GM21515 (cell line): ENCODE measurements at regions not wholly inside any gene's neighbourhood (a gene's known extent, or its start where the extent isn't known, plus 50 kb on each side); places are given as distances from the start of the nearest gene placed in this dataset.
"Not testable (repeated sequence)": the region's sequence is repeated elsewhere in the genome, so short reads cannot be mapped to it uniquely, and the experiment has no call there.

ENCODE experiments used
- ATAC-seq: cut with Tn5 transposase; IDR thresholded peaks from one replicate; pipeline ENCODE4 v1.9.1; 2021; ENCODE audit not compliant: unreplicated experiment

- no peak for ATAC-seq
Observed at GRCh38 chr7:81441750-81442149, 328.1 kb downstream of the HGF start.

- no peak for ATAC-seq
Observed at GRCh38 chr7:81439591-81439990, 330.3 kb downstream of the HGF start.

DNA sequence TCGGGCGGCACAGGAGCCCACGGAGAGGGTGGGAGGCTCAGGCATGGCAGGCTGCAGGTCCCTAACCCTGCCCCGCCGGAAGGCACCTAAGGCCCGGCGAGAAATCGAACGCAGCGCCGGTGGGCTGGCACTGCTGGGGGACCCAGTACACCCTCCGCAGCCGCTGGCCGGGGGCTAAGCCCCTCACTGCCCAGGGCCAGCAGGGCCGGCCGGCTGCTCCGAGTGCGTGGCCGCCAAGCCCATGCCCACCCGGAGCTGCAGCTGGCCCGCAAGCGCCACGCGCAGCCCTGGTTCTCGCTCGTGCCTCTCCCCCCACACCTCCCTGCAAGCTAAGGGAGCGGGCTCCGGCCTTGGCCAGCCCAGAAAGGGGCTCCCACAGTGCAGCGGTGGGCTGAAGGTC, 332.7 kb downstream of the HGF start:
- not testable (repeated sequence) for ATAC-seq

GRCh38 chr7:81433692-81434331, 336.0 kb downstream of the HGF start:
- no peak for ATAC-seq

DNA sequence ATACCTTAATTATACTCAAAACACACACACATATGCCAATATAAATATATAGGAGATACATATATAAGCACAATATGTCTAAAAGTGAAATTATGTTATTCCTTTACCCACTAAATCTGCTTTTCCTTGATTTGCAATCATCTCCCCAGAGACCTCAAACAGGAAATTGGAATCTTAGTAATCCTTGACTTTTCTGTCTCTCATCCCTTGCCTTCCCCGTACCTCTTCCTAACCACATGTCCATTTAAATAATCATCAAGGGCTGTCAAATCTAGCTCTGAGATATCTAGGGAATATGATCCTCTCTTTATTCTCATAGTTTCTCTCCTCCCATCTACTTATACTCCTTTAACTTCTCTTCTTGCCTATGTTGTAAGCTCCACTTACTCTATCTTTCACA, 336.6 kb downstream of the HGF start:
- no peak for ATAC-seq

GRCh38 chr7:81430761-81431160, 339.1 kb downstream of the HGF start:
- no peak for ATAC-seq

- ATAC-seq = no peak
Observed at GRCh38 chr7:81430150-81430549, 339.7 kb downstream of the HGF start.

DNA sequence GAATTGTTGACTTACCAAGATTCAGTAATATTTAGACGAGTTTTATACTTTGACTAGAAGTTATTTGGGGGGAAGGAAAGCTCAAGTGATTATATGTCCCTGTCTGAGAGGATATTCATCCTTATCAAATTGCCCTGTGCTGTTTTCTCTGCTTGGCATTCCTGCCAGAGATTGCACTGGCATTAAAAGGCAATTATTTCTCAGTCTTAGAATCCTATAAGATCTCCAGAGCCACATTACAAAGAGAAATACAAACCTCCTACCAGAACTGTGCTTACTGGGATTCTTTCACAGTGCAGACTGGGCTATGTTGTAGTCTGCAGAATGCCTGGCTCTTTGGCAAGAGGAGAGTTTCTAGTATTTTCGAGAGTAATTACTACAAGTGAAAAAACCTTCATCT, 342.4 kb downstream of the HGF start:
- no peak for ATAC-seq

DNA sequence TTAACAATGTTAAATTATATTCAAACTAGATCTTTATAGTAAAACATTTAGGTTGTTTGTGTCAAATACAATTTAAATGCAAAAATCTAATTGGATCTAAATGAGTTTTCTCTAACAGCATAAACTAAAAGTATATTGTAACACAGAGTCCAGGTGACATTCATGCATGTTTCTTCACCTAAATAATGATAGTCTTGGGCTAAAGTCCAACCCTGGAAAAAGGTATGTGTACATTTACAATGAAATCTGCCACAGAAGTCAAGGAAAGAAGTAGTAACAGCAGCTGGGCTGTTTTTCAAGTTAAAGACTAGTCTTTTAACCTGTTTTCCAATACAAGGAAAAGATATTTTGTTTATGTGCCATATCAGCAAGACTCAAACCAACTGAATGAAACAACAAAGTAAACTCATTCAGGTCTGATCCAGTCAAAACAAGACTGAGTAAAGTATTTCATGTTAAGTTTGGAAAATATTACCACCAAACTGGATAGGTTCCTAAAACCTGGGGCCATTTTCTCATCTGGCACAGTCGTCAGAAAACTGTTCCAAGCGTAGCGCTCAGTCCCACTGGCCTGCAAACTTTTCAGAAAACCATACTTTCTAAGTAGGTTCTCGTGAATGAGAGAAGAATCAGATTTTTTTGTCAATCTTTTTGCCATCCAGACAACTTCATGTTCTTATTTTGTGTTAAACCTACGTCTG, 349.2 kb downstream of the HGF start:
- ATAC-seq = no peak

DNA sequence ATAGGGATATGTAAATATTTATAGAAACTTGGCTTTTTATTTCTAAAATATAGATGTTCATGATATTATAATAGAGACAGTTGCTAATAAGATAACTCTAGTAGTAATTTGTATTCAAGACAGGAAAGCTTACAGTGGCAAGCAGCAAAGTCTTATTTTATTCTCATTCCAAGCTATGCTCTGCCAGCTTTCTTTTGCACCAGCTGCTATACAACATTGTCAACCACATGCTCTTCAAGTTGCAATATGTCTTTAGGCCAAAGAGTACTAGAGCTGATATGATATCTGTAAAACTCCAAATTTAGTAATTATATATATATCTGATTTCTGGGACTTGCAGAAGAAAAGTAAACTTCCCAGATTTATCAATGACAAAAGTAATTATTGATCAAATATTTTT, 350.1 kb downstream of the HGF start:
- no peak for ATAC-seq

DNA sequence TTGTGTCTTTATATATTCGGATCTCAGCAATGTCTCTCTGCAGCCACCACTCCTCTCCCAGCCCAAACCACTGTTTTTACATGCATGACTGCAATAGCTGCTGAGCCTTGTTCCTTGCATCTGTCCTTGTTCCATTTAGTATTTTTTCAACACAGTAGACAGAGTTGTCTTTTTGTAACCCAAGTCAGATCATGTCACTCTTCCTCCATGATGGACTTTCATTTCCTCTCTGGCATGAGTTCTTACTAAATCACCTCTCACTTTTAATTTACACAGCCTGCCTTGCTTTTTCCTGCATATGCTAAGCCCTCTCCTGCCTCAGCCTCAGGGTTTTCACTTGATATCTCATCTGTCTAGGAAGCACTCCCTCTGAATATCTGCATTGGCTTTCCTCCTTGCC, 353.2 kb downstream of the HGF start:
- no peak for ATAC-seq

GRCh38 chr7:81415181-81415580, 354.7 kb downstream of the HGF start:
- ATAC-seq = no peak

- no peak for ATAC-seq
Observed at GRCh38 chr7:81414411-81414810, 355.4 kb downstream of the HGF start.

DNA sequence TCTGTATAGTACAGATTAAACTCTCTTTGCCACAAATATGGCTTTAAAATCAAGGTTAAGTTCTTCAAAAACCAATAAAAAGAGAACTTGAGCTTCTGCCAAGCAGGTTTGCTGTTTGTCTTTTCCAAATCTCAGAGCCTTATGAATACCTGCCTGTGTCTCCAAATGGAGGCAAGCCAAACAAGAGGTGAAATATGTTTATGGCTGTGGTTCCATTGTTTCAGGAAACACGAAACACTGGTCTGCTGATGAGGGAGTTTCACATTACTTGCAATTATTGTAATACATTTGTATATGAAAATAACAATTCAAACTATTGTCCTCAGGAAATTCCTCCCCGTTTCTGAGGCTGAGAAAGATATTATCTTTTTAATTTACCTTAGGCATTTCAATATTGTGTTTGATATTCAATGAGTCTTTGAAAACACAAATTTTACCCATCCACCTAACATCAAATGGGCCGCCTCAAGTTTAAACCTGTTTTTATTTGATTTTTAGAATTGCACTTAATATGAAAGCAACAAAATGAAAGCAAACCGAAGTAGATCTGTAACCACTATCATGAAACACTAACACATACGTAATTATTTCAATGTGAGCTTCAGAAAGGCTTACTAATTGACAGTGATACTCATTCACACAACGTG, 359.3 kb downstream of the HGF start:
- ATAC-seq = no peak

GRCh38 chr7:81408728-81409127, 361.1 kb downstream of the HGF start:
- no peak for ATAC-seq

- no peak for ATAC-seq
Observed at GRCh38 chr7:81407094-81407493, 362.8 kb downstream of the HGF start.

DNA sequence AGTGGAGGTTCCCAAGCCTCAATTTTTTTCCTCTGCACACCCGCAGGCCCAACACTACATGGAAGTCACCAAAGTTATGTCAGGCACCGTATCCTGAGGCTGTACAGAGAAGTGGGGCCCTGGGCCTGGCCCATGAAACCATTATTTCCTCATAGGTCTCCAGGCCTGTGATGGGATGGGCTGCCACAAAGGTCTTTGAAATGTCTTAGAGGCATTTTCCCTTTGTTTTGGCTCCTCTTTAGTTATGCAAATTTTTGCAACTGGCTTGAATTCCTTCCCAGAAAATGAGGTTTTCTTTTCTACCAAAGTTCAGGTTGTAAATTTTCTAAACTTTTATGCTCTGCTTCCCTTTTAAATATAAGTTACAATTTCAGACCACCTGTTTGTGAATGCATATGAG, 365.2 kb downstream of the HGF start:
- no peak for ATAC-seq

DNA sequence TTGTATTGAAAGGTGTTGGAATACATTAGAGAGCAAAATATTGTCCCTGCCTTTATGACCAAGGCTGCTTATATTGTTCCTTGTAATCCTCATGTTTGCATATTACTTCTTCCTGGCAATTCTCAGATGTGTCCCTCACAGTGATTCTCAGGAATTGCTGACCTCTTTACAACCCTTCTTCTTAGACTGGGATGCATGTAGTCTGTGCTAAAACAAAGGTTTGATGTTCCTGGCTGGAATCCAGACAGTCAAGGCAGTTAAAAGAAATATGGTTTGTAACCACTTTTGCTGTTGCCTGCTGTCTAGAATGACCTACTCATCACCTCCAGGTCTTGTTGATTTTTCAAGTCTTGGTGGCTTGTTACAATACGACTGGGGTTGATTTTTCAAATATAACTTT, 367.6 kb downstream of the HGF start:
- no peak for ATAC-seq

- ATAC-seq = no peak
Observed at GRCh38 chr7:81399471-81399870, 370.4 kb downstream of the HGF start.

- ATAC-seq = no peak
Observed at GRCh38 chr7:81394029-81394428, 375.8 kb downstream of the HGF start.

DNA sequence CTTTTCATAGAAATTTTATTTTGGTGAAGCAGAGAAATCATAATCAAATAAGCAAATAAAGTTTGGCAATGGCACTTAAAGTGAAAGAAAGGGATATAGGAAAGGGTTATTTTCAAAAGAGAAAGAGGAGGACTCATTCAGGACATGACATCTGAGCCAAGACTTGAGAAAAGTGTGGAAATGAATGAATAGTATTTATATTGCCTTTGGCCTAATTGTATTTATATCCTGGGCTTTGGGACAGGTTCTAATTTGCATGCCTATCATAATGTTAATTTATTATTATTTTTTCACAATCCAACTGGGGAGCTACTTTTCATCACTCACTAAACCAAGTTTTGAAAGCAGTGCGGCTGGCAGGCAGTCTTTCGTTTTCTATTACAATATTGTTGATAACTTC, 376.8 kb downstream of the HGF start:
- no peak for ATAC-seq

DNA sequence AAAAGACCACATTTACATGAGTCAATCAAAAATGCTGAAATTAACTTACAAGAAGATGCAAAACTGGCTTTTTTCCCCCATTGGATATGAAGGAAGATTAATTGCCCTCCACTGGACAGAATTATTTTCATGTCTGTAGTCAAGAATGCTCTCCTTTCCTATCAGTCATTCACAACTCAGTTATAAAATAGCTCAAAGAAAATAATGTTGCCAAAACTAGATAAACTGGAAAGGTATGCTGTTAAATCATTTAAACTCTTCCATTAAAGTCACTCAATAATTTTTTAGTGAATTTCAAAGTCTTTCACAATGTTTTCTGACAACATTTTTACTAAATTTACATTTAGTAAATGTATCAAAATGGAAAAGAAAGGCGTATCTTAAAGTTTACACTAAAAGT, 384.5 kb downstream of the HGF start:
- ATAC-seq = no peak
